Erythroblast (primary cell): ENCODE measurements at regions not wholly inside any gene's neighbourhood (a gene's known extent, or its start where the extent isn't known, plus 50 kb on each side); places are given as distances from the start of the nearest gene placed in this dataset.

Experiments used
- DNase-seq, 2 experiments: peaks; one replicate each; lab custom pipeline; 2025; lab: John Stamatoyannopoulos, UW
- GATA1 ChIP-seq: IDR thresholded peaks from 2 replicates; pipeline ENCODE4 v1.6.1; 2011; ENCODE audit warnings: low read depth, mild to moderate bottlenecking, control low read depth, low read length, moderate library complexity
- POLR2A ChIP-seq: IDR thresholded peaks from 2 replicates; pipeline ENCODE4 v1.6.1; 2011; ENCODE audit warnings: mild to moderate bottlenecking, low read length

DNA sequence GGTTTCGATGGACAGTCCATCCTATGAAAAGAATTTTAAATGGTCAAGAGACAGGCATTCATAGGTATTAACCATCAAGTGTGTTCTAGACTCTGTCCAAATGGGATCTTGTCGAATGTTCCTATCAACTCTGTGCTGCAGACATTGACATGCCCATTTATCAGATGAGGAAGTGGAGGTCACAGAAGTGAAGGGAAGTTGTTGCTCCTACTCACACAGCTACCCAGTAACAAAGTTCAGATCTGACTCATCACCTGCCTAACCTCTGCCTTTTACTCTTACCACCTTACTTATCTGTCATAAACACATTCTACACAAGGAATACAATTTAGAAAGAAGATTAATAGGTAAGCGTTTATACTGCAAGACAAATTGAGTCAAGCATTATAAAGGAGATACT is 426.2 kb upstream of the BRINP1 start:
- no peak for DNase-seq
- TF ChIP-seq GATA1 = no peak
- TF ChIP-seq POLR2A = no peak

DNA sequence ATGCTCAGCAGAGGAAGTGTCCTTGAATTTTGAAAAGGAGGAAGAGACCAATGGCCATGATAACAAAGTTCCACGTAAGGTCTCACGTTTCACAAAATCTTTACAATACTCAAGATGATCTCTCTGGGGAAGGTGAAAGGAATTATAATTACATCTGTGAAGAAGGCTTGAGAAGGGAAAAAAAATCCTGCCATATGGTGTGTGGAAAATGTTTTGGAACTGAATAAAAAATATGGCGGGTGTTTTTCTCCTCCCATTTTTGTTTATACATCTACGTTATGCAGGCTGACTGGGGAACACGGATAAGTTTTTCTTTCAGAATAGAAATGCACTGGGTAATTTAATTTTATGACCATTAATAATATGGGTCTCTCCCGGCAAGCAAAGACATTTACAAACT is 425.6 kb upstream of the BRINP1 start:
- TF ChIP-seq GATA1 = no peak
- TF ChIP-seq POLR2A = no peak
- DNase-seq = no peak

DNA sequence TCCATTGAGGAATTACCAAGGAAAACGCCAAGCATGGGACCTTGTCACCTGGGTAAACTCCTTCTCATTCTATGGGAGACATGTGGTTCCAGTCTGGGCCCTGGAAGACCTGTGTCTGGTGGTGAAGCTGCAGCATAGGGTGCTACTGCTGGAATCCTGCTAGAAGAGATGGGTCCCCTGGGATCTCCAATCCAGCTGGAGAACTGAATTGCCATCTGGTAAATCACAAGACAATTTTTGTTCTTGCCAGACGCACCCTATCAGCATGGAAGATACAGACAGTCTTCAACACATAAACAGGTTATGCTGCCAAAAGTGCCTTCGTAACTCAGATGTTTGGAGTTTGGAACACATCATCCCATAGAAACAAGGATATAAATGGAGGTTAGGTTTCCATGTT is 424.0 kb upstream of the BRINP1 start:
- TF ChIP-seq GATA1 (no peak), POLR2A (no peak)
- no peak for DNase-seq

DNA sequence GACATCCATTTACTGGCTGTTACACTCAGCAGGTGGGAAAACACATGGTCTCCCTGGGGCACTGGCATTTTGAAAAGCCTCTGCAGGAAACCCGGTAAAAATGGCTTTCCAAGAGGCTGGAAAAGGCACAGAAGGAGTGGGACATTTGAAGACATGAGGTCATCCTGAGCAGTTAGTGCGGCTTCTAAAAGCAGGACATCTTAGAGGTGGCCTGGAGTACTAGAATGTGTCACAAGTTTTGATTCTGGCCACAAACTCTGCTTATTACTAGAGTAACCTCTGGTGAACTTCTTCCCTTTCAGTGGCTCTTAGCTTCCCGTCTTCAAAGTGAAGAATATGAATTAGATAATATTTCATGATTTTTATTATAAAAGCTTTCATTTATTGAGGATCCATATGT is 423.0 kb upstream of the BRINP1 start:
- TF ChIP-seq GATA1 (no peak), POLR2A (no peak)
- no peak for DNase-seq

DNA sequence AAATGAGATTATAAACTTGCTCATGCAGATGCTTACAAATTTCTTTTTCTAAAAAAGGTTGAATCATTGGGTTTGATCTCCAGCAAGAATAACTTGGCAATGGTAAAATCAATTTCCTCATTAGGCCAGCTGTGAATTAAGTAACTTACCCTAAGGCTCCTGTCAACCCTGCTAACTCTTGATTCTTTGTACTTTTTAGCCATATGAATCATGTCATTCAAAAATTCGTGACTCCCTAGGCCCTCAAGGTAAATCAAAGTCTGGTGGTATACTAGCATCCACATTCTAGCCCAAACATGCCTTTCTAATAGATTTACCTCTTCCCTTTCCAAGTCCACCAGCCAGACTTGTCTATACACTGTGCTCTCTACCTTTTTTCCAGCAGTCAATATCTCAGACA is 420.8 kb upstream of the BRINP1 start:
- DNase-seq = no peak
- no peak for TF ChIP-seq GATA1
- TF ChIP-seq POLR2A = no peak

DNA sequence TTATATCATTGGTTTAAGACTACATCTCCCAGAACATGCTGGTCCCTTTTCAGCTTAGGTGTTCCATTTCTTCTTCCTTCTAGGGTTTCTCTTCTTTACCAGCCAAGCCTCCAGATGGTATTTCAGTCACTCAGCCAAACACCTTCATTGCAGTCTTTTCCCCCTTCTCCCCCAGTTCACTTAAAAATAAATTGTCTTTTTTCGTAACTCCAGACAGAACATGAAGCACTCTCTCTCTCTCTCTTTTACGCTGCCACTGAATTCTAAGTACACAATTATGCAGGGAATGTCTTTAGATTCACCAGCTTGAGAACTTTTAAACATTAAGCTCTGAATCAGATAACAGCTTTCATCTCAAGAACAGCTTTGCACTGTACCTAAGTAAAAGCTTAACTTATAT is 419.7 kb upstream of the BRINP1 start:
- no peak for TF ChIP-seq POLR2A
- TF ChIP-seq GATA1 = no peak
- no peak for DNase-seq

DNA sequence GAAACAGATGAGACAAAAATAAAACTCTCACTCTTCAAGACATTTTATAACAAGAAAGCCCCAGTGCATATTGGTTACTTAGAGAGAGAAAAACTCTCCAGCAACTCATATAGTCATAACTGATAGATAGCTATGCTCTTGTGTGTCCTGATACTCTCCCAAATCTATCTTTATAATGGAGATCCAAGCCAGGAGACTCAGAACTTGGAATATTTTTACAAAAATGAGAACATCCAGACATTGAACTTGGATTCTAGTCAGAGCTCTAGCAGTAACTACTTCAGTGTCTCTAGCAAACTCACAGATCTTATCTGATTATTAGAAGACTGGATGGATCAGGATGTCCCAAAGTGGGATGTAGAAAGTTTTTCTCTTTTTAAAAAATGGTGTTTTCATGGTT is 412.7 kb upstream of the BRINP1 start:
- no peak for TF ChIP-seq POLR2A
- TF ChIP-seq GATA1 = no peak
- DNase-seq = no peak

DNA sequence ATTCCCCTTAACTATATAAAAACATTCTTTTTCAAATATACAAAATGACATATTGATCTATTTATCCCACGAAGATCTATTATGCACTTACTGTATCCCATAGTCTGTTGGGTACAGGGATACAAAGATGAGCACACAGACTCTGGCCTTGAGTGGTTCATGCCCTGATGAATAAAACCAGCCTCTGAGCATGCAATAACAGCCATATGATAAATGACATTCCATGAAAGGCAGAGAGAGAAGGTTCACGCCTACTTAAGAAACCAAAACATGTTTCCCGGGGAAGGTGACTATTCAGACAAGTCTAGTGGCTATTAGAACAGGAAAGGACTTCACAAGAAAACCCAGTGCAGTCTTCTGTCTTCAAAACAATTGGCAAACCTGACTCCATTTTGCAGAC is 406.2 kb upstream of the BRINP1 start:
- no peak for TF ChIP-seq POLR2A
- TF ChIP-seq GATA1 = no peak
- DNase-seq = no peak

DNA sequence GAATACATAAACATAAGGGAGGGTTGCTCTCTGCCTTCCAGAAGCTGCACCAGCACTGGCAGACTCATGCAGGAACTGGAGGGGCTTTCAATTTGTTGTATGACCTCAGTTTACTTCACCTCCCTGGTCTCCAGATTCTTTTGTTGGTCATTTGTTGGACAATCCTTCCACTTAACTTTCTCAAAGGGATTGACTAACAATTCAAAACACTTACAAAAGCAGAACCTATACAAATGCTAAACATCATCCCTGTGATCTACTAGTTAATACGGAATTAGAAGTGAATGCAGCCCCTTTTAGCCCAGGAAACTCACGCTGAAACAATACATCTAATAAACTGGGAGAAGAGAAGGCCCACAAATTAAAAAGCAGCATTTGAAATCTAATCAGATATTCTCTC is 404.6 kb upstream of the BRINP1 start:
- no peak for DNase-seq
- TF ChIP-seq GATA1 (no peak), POLR2A (no peak)

DNA sequence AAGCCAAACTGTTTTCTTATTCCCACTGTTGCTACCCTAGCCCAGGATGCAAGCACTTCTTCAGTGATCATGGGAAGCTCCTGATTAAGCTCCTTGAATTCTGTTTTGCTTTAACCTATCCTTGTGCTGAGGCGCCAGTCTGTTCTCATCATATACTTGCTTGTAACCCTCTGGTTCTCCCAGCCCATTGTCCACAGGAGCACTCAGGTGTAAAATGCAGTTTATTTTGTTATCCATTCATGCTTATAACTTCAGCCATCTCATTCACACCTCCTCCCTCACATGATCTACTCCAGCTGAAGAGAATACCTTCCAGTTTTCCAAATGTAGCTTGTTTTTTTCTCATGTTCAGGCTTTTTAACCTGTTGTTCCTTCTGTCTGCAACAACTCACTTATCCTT is 402.1 kb upstream of the BRINP1 start:
- no peak for TF ChIP-seq POLR2A
- no peak for TF ChIP-seq GATA1
- no peak for DNase-seq

DNA sequence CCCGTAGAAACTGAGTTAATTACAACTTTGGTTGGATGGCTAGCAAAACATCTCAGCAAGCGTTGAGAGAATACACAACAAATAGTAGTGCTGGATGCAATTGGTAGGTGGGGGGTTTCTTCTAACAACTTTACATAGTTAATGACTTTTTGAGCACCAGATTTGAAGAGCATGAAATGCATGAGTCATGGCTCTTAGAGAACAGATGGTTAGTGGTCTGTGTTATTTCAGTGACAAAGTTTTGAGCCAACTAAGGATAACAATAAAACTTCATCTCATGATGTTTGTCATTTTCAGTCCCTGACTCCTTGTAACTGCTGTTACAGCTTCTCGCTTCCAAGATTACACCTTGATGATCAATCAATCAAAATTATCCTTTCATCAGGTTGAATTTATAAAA is 399.0 kb upstream of the BRINP1 start:
- no peak for DNase-seq
- TF ChIP-seq POLR2A = no peak
- no peak for TF ChIP-seq GATA1

DNA sequence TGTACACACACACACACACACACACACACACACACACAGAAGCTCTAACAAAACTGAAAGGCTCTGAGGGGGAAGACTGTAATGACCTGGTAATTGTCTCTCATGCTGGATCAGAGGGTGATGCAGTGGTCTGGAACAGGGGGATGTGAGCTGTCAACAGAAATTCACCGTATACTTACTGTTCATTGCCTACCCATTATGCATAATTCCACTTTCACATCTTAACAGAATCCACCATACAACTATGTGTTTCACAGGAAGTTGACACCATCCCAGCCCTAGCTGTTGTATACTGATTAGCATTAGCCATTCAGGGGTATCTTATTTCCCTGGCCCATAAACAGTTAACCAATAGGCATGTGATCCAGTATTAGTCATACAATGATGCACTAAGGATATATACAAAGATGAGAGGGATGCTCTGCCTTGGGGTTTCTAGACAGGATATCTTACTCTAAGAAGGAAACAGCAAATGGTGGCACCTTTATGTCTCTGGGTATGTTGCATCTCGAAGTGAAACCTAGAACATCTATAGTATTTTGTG is 396.5 kb upstream of the BRINP1 start:
- TF ChIP-seq GATA1 = no peak
- TF ChIP-seq POLR2A = no peak
- DNase-seq = no peak

DNA sequence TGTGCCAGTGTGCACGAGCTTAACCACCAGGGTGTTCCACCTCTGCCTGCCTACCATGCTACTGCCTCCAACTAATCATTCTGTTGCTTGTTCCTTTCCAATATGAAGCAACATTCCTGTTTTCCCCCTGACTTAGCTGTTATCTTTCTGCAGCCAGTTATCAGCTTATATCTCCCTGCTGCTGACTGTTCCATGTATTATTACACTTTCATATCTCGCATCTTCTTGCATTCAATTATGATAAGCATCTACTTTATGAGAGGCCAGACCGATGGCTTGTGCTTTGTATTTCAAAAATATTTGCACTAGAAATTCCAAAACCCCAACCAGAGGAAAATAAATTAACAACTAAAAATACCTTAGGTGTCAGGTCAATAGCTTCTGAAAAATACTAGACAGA is 394.0 kb upstream of the BRINP1 start:
- TF ChIP-seq GATA1 (no peak), POLR2A (no peak)
- no peak for DNase-seq

DNA sequence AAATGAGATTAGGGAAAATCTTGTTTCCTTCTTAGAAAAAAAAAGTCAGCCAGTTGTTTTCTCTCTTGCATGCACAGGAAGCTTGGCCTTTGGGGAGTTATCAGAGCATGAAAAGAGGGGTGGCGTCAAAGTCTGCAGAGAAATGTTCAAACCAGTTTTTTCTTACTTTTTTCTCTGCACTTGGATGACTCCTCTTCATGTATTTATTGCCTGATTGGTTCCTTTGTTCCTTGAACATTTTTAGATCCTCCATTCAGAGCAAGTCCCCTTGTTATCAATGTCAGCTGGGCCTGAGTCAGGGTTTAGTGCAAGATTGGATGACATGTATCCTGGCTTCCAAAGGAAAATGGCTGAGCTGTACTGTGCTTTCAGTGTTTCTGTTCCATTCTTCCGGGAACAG is 392.6 kb upstream of the BRINP1 start:
- DNase-seq = no peak
- TF ChIP-seq POLR2A (no peak), GATA1 (no peak)

DNA sequence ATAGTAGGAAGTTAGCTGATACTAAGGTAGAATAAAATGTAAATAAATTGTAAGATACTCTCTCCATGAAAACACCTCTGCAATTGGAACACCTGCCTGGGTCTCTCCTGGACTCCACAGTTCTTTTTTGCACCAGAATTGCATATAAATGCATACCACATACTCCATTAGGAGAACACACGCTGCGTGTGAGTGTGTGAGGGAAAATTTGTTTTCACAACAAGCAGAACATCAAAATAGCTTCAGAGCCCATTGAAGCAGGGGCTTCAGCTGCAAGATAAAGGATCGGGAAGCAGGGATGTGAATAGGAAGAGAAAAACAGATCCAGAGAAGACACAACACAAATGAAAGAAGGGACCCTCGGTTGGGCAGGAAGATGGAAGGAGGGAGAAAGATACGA is 389.8 kb upstream of the BRINP1 start:
- DNase-seq = no peak
- TF ChIP-seq GATA1 (no peak), POLR2A (no peak)

DNA sequence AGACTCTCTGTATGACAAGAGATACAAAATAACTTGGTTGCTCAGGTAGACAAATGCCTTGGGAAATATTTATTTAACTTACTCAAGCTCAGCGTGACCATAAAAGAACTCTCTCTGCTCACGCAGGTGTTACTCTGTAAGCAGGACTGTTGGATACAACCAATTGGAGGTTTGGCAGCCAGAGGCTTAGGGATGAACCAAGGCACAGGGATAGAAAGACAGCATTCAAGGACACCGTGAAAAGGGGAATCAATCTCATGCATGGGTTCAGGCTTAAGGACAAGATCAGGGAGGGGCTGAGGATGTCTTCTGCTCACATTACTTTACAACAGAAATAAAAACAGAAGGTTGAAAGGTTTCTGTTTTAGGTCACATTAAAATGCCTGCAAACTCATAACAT is 389.0 kb upstream of the BRINP1 start:
- TF ChIP-seq GATA1 = no peak
- TF ChIP-seq POLR2A = no peak
- DNase-seq = no peak

DNA sequence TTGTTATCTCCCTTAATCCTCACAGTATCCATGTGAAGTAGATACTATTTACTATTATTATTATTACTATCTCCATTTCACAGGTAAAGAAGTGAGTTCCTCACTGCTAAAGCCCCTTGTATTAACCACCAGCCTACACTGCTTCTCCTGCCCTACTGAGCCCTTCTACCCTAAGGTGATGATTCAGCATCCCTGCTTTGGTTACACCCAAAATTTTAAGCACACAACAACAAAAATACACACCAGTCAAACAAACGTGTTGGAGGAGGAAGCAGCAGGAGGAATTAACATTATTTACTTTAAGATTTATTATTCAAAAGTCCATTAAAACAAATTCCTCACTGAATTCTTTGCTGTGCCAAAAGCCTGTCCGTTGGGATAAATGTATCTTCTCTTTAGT is 370.2 kb upstream of the BRINP1 start:
- DNase-seq = no peak
- TF ChIP-seq GATA1 = no peak
- TF ChIP-seq POLR2A = no peak
